ENCODE measurements at regions not wholly inside any gene's neighbourhood (a gene's known extent, or its start where the extent isn't known, plus 50 kb on each side); places are given as distances from the start of the nearest gene placed in this dataset.

- no peak for DNase-seq (ENCODE audit: low spot score in 2 of 2)
- Histone ChIP-seq H3K27ac (no peak overlapping the region), H3K4me3 (no peak overlapping the region), H3K4me1 (no peaks in the 10 kb centered on the region), H3K36me3 (no peaks in the 10 kb centered on the region), H3K9me3 (no peaks in the 10 kb centered on the region), H3K27me3 (peaks cover 6% of the 10 kb centered on the region)
- 56% methylated on average over 18 of the region's 18 CpGs for WGBS
- TF ChIP-seq, protein P1, sequence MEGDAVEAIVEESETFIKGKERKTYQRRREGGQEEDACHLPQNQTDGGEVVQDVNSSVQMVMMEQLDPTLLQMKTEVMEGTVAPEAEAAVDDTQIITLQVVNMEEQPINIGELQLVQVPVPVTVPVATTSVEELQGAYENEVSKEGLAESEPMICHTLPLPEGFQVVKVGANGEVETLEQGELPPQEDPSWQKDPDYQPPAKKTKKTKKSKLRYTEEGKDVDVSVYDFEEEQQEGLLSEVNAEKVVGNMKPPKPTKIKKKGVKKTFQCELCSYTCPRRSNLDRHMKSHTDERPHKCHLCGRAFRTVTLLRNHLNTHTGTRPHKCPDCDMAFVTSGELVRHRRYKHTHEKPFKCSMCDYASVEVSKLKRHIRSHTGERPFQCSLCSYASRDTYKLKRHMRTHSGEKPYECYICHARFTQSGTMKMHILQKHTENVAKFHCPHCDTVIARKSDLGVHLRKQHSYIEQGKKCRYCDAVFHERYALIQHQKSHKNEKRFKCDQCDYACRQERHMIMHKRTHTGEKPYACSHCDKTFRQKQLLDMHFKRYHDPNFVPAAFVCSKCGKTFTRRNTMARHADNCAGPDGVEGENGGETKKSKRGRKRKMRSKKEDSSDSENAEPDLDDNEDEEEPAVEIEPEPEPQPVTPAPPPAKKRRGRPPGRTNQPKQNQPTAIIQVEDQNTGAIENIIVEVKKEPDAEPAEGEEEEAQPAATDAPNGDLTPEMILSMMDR (IDR thresholded peaks at IDR 0.05), result no peak
- TF ChIP-seq POLR2A (IDR thresholded peaks at IDR 0.05) (no peak), POLR2AphosphoS5 (IDR thresholded peaks at IDR 0.05) (no peak), EP300 (IDR thresholded peaks at IDR 0.05) (no peak)
Measured at GRCh38 chr11:133746663-133747306, 98.5 kb downstream of the SPATA19 start.

DNA sequence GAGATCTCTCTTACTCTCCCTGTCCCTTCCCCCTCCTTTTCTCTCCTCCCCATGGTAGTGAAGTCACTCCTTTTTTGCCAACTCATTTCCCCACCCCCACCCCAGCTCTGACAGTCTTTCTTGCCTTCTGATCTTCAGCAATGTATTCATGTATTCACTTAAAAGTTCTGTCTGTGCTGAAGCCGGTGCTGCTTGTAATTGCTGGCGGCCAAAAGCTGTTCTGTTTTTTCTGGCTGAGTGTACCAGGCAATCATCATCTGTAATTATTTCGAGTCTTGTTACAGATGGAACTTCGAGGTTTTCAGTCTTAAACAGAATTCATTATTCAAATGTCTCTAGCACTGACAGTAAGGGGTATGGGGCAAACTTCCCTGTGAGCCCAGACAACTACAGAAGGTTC lies 99.5 kb downstream of the SPATA19 start:
- H3K4me1 ChIP-seq, result no peaks in the 10 kb centered on the region
- no peak overlapping the region for H3K4me3 ChIP-seq
- DNase-seq (ENCODE audit: low spot score in 2 of 2), result no peak
- 60% methylated on average over 4 of the region's 4 CpGs for WGBS
- H3K36me3 ChIP-seq, result no peaks in the 10 kb centered on the region
- peaks cover 6% of the 10 kb centered on the region for H3K27me3 ChIP-seq
- no peak overlapping the region for H3K27ac ChIP-seq
- H3K9me3 ChIP-seq, result no peaks in the 10 kb centered on the region
- no peak for TF ChIP-seq POLR2A (IDR thresholded peaks at IDR 0.05)
- TF ChIP-seq, protein P1 (IDR thresholded peaks at IDR 0.05), result no peak
- TF ChIP-seq POLR2AphosphoS5 (IDR thresholded peaks at IDR 0.05), result no peak
- TF ChIP-seq EP300 (IDR thresholded peaks at IDR 0.05), result no peak

- H3K4me1 ChIP-seq, result no peaks in the 10 kb centered on the region
- H3K4me3 ChIP-seq, result no peak overlapping the region
- no peak for DNase-seq (ENCODE audit: low spot score in 2 of 2)
- TF ChIP-seq POLR2AphosphoS5 (IDR thresholded peaks at IDR 0.05) (no peak), EP300 (IDR thresholded peaks at IDR 0.05) (no peak), POLR2A (IDR thresholded peaks at IDR 0.05) (no peak)
- TF ChIP-seq, protein P1 (IDR thresholded peaks at IDR 0.05), result no peak
- no peak overlapping the region for H3K27ac ChIP-seq
- H3K36me3 ChIP-seq, result no peaks in the 10 kb centered on the region
- WGBS, result 79% methylated on average over 3 of the region's 3 CpGs
- no peaks in the 10 kb centered on the region for H3K9me3 ChIP-seq
- H3K27me3 ChIP-seq, result peaks cover 2% of the 10 kb centered on the region
Measured at GRCh38 chr11:133742353-133742752, 103.0 kb downstream of the SPATA19 start.

- H3K4me1 ChIP-seq, result no peaks in the 10 kb centered on the region
- H3K27me3 ChIP-seq, result no peaks in the 10 kb centered on the region
- TF ChIP-seq POLR2AphosphoS5 (IDR thresholded peaks at IDR 0.05) (no peak), EP300 (IDR thresholded peaks at IDR 0.05) (no peak), POLR2A (IDR thresholded peaks at IDR 0.05) (no peak)
- TF ChIP-seq, protein P1 (IDR thresholded peaks at IDR 0.05), result no peak
- no peak for DNase-seq (ENCODE audit: low spot score in 2 of 2)
- no peak overlapping the region for H3K4me3 ChIP-seq
- WGBS, result 67% methylated on average over 12 of the region's 12 CpGs
- H3K9me3 ChIP-seq, result no peaks in the 10 kb centered on the region
- H3K36me3 ChIP-seq, result no peaks in the 10 kb centered on the region
- H3K27ac ChIP-seq, result no peak overlapping the region
Measured at GRCh38 chr11:133740963-133741362, 104.3 kb downstream of the SPATA19 start.

- DNase-seq (ENCODE audit: low spot score in 2 of 2), result no peak
- TF ChIP-seq, protein P1 (IDR thresholded peaks at IDR 0.05), result no peak
- no peak for TF ChIP-seq POLR2AphosphoS5 (IDR thresholded peaks at IDR 0.05)
- TF ChIP-seq POLR2A (IDR thresholded peaks at IDR 0.05), result no peak
- TF ChIP-seq EP300 (IDR thresholded peaks at IDR 0.05), result no peak
- Histone ChIP-seq H3K27ac (no peak overlapping the region), H3K4me1 (no peaks in the 10 kb centered on the region), H3K27me3 (no peaks in the 10 kb centered on the region), H3K9me3 (no peaks in the 10 kb centered on the region), H3K36me3 (no peaks in the 10 kb centered on the region), H3K4me3 (no peak overlapping the region)
Measured at GRCh38 chr11:133739481-133739880, 105.8 kb downstream of the SPATA19 start.

All from suprapubic skin (tissue), 4 donors.